Osteoblast (primary cell): ENCODE measurements at regions not wholly inside any gene's neighbourhood (a gene's known extent, or its start where the extent isn't known, plus 50 kb on each side); places are given as distances from the start of the nearest gene placed in this dataset.

ENCODE experiments used
- DNase-seq: peaks from one replicate; pipeline ENCODE4 v3.0.0; 2011; ENCODE audit warnings: low spot score, mixed read lengths; ENCODE audit not compliant: insufficient read length; ENCODE audit errors: missing footprints
- H2AFZ ChIP-seq: 2 replicates; pipeline ENCODE4 v1.6.0; 2011; ENCODE audit warnings: mild to moderate bottlenecking, low read length
- H3K27ac ChIP-seq: 2 replicates; pipeline ENCODE4 v1.5.1; 2011; ENCODE audit warnings: mild to moderate bottlenecking, low read depth, low read length, moderate library complexity
- H3K27me3 ChIP-seq: 2 replicates; pipeline ENCODE4 v1.6.0; 2012; ENCODE audit warnings: mild to moderate bottlenecking, control low read depth, inconsistent platforms, low read length, moderate library complexity; ENCODE audit not compliant: insufficient read depth
- H3K36me3 ChIP-seq: 2 replicates; pipeline ENCODE4 v1.5.1; 2011; ENCODE audit warnings: mild to moderate bottlenecking, low read length, control low read depth, moderate library complexity; ENCODE audit not compliant: insufficient read depth
- H3K4me1 ChIP-seq: 2 replicates; pipeline ENCODE4 v1.5.1; 2011; ENCODE audit warnings: mild to moderate bottlenecking, low read length, control low read depth, moderate library complexity; ENCODE audit not compliant: insufficient read depth
- H3K4me2 ChIP-seq: 2 replicates; pipeline ENCODE4 v1.6.0; 2011; ENCODE audit warnings: mild to moderate bottlenecking, low read length; ENCODE audit not compliant: insufficient read depth
- H3K4me3 ChIP-seq: fragments of 200-600 bp; sonication (generic); 3 replicates; pipeline ENCODE4 v1.5.1; 2012; ENCODE audit warnings: mild to moderate bottlenecking, low read length, inconsistent platforms; ENCODE audit not compliant: insufficient read depth
- H3K79me2 ChIP-seq: 2 replicates; pipeline ENCODE4 v1.6.0; 2012; ENCODE audit warnings: mild to moderate bottlenecking, low read length, control low read depth, inconsistent platforms; ENCODE audit not compliant: insufficient read depth
- H3K9me3 ChIP-seq: 2 replicates; pipeline ENCODE4 v1.5.1; 2011; ENCODE audit warnings: low read depth, low read length, control low read depth
- H4K20me1 ChIP-seq: 2 replicates; pipeline ENCODE4 v1.6.0; 2012; ENCODE audit warnings: mild to moderate bottlenecking, low read length, control low read depth; ENCODE audit not compliant: insufficient read depth
- CTCF ChIP-seq: IDR thresholded peaks from 2 replicates; pipeline ENCODE4 v1.5.1; 2011; ENCODE audit warnings: mild to moderate bottlenecking, low read depth, low read length, moderate library complexity; ENCODE audit errors: extremely low read depth

- Histone ChIP-seq H3K4me1 (no peaks in the 10 kb centered on the region), H2AFZ (no peak overlapping the region), H3K36me3 (no peaks in the 10 kb centered on the region), H3K9me3 (no peaks in the 10 kb centered on the region), H3K4me3 (no peak overlapping the region), H3K27me3 (no peaks in the 10 kb centered on the region), H3K27ac (no peak overlapping the region), H4K20me1 (no peaks in the 10 kb centered on the region), H3K79me2 (no peaks in the 10 kb centered on the region), H3K4me2 (no peak overlapping the region)
- no peak for DNase-seq
- TF ChIP-seq CTCF, result no peak
Observed at GRCh38 chr22:47267513-47268282, 505.2 kb downstream of the TBC1D22A start.

- TF ChIP-seq CTCF, result no peak
- Histone ChIP-seq H3K27me3 (no peaks in the 10 kb centered on the region), H3K36me3 (no peaks in the 10 kb centered on the region), H3K27ac (no peak overlapping the region), H3K79me2 (no peaks in the 10 kb centered on the region), H3K4me3 (no peak overlapping the region), H2AFZ (no peak overlapping the region), H4K20me1 (no peaks in the 10 kb centered on the region), H3K4me2 (no peak overlapping the region), H3K9me3 (no peaks in the 10 kb centered on the region), H3K4me1 (no peaks in the 10 kb centered on the region)
- no peak for DNase-seq
Observed at GRCh38 chr22:47266329-47266728, 503.9 kb downstream of the TBC1D22A start.

- Histone ChIP-seq H3K4me2 (no peak overlapping the region), H3K27ac (no peak overlapping the region), H3K27me3 (no peaks in the 10 kb centered on the region), H4K20me1 (no peaks in the 10 kb centered on the region), H2AFZ (no peak overlapping the region), H3K36me3 (no peaks in the 10 kb centered on the region), H3K79me2 (no peaks in the 10 kb centered on the region), H3K9me3 (no peaks in the 10 kb centered on the region), H3K4me1 (no peaks in the 10 kb centered on the region), H3K4me3 (no peak overlapping the region)
- no peak for DNase-seq
- TF ChIP-seq CTCF, result no peak
Observed at GRCh38 chr22:47260551-47260950, 498.1 kb downstream of the TBC1D22A start.

GRCh38 chr22:47259990-47260389, 497.5 kb downstream of the TBC1D22A start:
- H3K4me1 ChIP-seq, result no peaks in the 10 kb centered on the region
- H3K79me2 ChIP-seq, result no peaks in the 10 kb centered on the region
- H4K20me1 ChIP-seq, result no peaks in the 10 kb centered on the region
- H2AFZ ChIP-seq, result no peak overlapping the region
- H3K4me3 ChIP-seq, result no peak overlapping the region
- no peak for TF ChIP-seq CTCF
- H3K27me3 ChIP-seq, result no peaks in the 10 kb centered on the region
- no peak overlapping the region for H3K4me2 ChIP-seq
- no peak for DNase-seq
- H3K36me3 ChIP-seq, result no peaks in the 10 kb centered on the region
- H3K27ac ChIP-seq, result no peak overlapping the region
- H3K9me3 ChIP-seq, result no peaks in the 10 kb centered on the region
